KMS-11 (cell line): ENCODE measurements at regions not wholly inside any gene's neighbourhood (a gene's known extent, or its start where the extent isn't known, plus 50 kb on each side); places are given as distances from the start of the nearest gene placed in this dataset.

Experiments
- H2AFZ ChIP-seq: fragments of 200-600 bp; sonication (generic); 2 replicates; pipeline ENCODE4 v1.6.1; 2016; ENCODE audit warnings: antibody characterized with exemption, mixed run types, low read depth
- H3K27ac ChIP-seq: fragments of 200-600 bp; sonication (generic); 2 replicates; pipeline ENCODE4 v1.6.1; 2016; ENCODE audit warnings: mild to moderate bottlenecking, mixed run types
- H3K27me3 ChIP-seq: fragments of 200-600 bp; sonication (generic); 2 replicates; pipeline ENCODE4 v1.6.1; 2017; ENCODE audit warnings: mild to moderate bottlenecking, low read depth, mixed run types, moderate library complexity; ENCODE audit not compliant: insufficient read depth
- H3K36me3 ChIP-seq: fragments of 200-600 bp; sonication (generic); 2 replicates; pipeline ENCODE4 v1.6.1; 2017; ENCODE audit warnings: mild to moderate bottlenecking, mixed run types; ENCODE audit not compliant: insufficient read depth
- H3K4me1 ChIP-seq: fragments of 200-600 bp; sonication (generic); 2 replicates; pipeline ENCODE4 v1.6.1; 2016; ENCODE audit warnings: mild to moderate bottlenecking, low read depth, mixed run types; ENCODE audit not compliant: poor library complexity, severe bottlenecking
- H3K4me2 ChIP-seq: fragments of 200-600 bp; sonication (generic); 2 replicates; pipeline ENCODE4 v1.7.0; 2016; ENCODE audit warnings: mild to moderate bottlenecking, mixed run types
- H3K4me3 ChIP-seq: fragments of 200-600 bp; sonication (generic); IDR thresholded peaks from 2 replicates; pipeline ENCODE4 v1.6.1; 2017; ENCODE audit warnings: low read depth, low read length, mixed read lengths; ENCODE audit not compliant: insufficient read depth
- H3K79me2 ChIP-seq: fragments of 200-600 bp; sonication (generic); 2 replicates; pipeline ENCODE4 v1.6.1; 2016; ENCODE audit warnings: low read depth, mixed run types; ENCODE audit not compliant: insufficient read depth
- H3K9ac ChIP-seq: fragments of 200-600 bp; sonication (generic); 2 replicates; pipeline ENCODE4 v1.6.1; 2016; ENCODE audit warnings: mild to moderate bottlenecking, mixed run types
- H4K20me1 ChIP-seq: fragments of 200-600 bp; sonication (generic); 2 replicates; pipeline ENCODE4 v1.6.1; 2016; ENCODE audit warnings: mild to moderate bottlenecking, mixed run types; ENCODE audit not compliant: insufficient read depth
- CTCF ChIP-seq: fragments of 200-600 bp; sonication (generic); conservative IDR thresholded peaks from 2 replicates; pipeline ENCODE4 v1.6.1; 2017; ENCODE audit warnings: low read depth, mild to moderate bottlenecking, antibody characterized with exemption, low read length, moderate library complexity, mixed read lengths

GRCh38 chr9:87247097-87247496 lies 250.6 kb upstream of the DAPK1 start:
- no peaks in the 10 kb centered on the region for H4K20me1 ChIP-seq
- no peak overlapping the region for H3K27ac ChIP-seq
- no peak overlapping the region for H3K4me2 ChIP-seq
- H3K79me2 ChIP-seq, result no peaks in the 10 kb centered on the region
- H3K9ac ChIP-seq, result no peak overlapping the region
- no peaks in the 10 kb centered on the region for H3K27me3 ChIP-seq
- H3K4me3 ChIP-seq, result no peak overlapping the region
- no peak overlapping the region for H2AFZ ChIP-seq
- no peaks in the 10 kb centered on the region for H3K36me3 ChIP-seq
- H3K4me1 ChIP-seq, result no peaks in the 10 kb centered on the region
- no peak for TF ChIP-seq CTCF

- H3K27ac ChIP-seq, result no peak overlapping the region
- H3K27me3 ChIP-seq, result no peaks in the 10 kb centered on the region
- H3K36me3 ChIP-seq, result no peaks in the 10 kb centered on the region
- no peaks in the 10 kb centered on the region for H3K4me1 ChIP-seq
- no peak overlapping the region for H3K4me2 ChIP-seq
- H3K4me3 ChIP-seq, result no peak overlapping the region
- no peak overlapping the region for H2AFZ ChIP-seq
- no peak for TF ChIP-seq CTCF
- no peaks in the 10 kb centered on the region for H4K20me1 ChIP-seq
- H3K9ac ChIP-seq, result no peak overlapping the region
- H3K79me2 ChIP-seq, result no peaks in the 10 kb centered on the region
These were observed 248.6 kb upstream of the DAPK1 start for GRCh38 chr9:87249029-87249428.

- H3K9ac ChIP-seq, result no peak overlapping the region
- H3K4me2 ChIP-seq, result no peak overlapping the region
- H4K20me1 ChIP-seq, result no peaks in the 10 kb centered on the region
- no peaks in the 10 kb centered on the region for H3K36me3 ChIP-seq
- H3K79me2 ChIP-seq, result no peaks in the 10 kb centered on the region
- no peak overlapping the region for H3K27ac ChIP-seq
- no peak for TF ChIP-seq CTCF
- no peaks in the 10 kb centered on the region for H3K27me3 ChIP-seq
- no peak overlapping the region for H3K4me3 ChIP-seq
- no peaks in the 10 kb centered on the region for H3K4me1 ChIP-seq
- H2AFZ ChIP-seq, result no peak overlapping the region
These were observed 247.5 kb upstream of the DAPK1 start for GRCh38 chr9:87250205-87250604.

GRCh38 chr9:87255431-87256155 lies 242.1 kb upstream of the DAPK1 start:
- H2AFZ ChIP-seq, result no peak overlapping the region
- H3K27ac ChIP-seq, result no peak overlapping the region
- H3K4me2 ChIP-seq, result no peak overlapping the region
- no peaks in the 10 kb centered on the region for H3K79me2 ChIP-seq
- H3K9ac ChIP-seq, result no peak overlapping the region
- no peak for TF ChIP-seq CTCF
- H3K4me1 ChIP-seq, result no peaks in the 10 kb centered on the region
- no peak overlapping the region for H3K4me3 ChIP-seq
- no peaks in the 10 kb centered on the region for H4K20me1 ChIP-seq
- H3K27me3 ChIP-seq, result no peaks in the 10 kb centered on the region
- no peaks in the 10 kb centered on the region for H3K36me3 ChIP-seq
